Body of pancreas (tissue), 4 donors: ENCODE measurements at regions not wholly inside any gene's neighbourhood (a gene's known extent, or its start where the extent isn't known, plus 50 kb on each side); places are given as distances from the start of the nearest gene placed in this dataset.

Source experiments
- ATAC-seq: fragments of 150-250 bp; one replicate; pipeline ENCODE4 v1.9.1; 2016
- DNase-seq, 4 donors: peaks; one replicate each; pipeline ENCODE4 v3.0.0-alpha.2; 2019
- H3K27ac ChIP-seq, 4 donors: fragments of 200-600 bp; sonication (generic); 1 replicate in 3 of 4; 2 replicates in 1 of 4; pipeline versions ENCODE4 v1.5.1 to v1.6.1; 2016 to 2019; ENCODE audit warnings: mild to moderate bottlenecking in 1 of 4, mixed read lengths in 1 of 4, moderate library complexity in 1 of 4
- H3K27me3 ChIP-seq, 2 donors: fragments of 200-600 bp; sonication (generic); one replicate each; pipeline ENCODE4 v1.6.0; 2016; ENCODE audit warnings: mild to moderate bottlenecking in 1 of 2
- H3K36me3 ChIP-seq, 2 donors: fragments of 200-600 bp; sonication (generic); replicated peaks in 1 of 2; 2 replicates each; pipeline ENCODE4 v1.5.1; 2016; ENCODE audit warnings: low read depth in 2 of 2; ENCODE audit not compliant: insufficient read depth in 1 of 2
- H3K4me1 ChIP-seq: fragments of 200-600 bp; sonication (generic); one replicate; pipeline ENCODE4 v1.6.0; 2016
- H3K4me3 ChIP-seq, 2 donors: fragments of 200-600 bp; sonication (generic); 1 replicate in 1 of 2; 2 replicates in 1 of 2; pipeline ENCODE4 v1.5.1; 2016 to 2019
- H3K9me3 ChIP-seq, 3 donors: fragments of 200-600 bp; sonication (generic); 1 replicate in 2 of 3; 2 replicates in 1 of 3; pipeline ENCODE4 v1.5.1; 2016
- POLR2A ChIP-seq, 3 donors: fragments of 450-650 bp; IDR thresholded peaks; one replicate each; pipeline ENCODE4 v1.6.1; 2016; ENCODE audit warnings: antibody characterized with exemption in 3 of 3, mild to moderate bottlenecking in 2 of 3
- WGBS, 2 donors: methylation state at CpG; one replicate each; pipeline ENCODE4 v1.1.5; 2017; 5-methylcytosine and 5-hydroxymethylcytosine counted together
- intact Hi-C: fragments of 100-400 bp; cut with DNase I; formaldehyde crosslinking; loops from one replicate; pipeline ENCODE4 v1.15.1; 2023
- TF ChIP-seq, protein P1 (sequence below), 7 experiments: fragments of 450-650 bp in 4 of 7; fragments of 200-600 bp in 3 of 7; sonication (generic) in 3 of 7; IDR thresholded peaks; one replicate each; pipeline ENCODE4 v1.5.1; 2016 to 2019; ENCODE audit warnings: antibody characterized with exemption in 7 of 7

DNA sequence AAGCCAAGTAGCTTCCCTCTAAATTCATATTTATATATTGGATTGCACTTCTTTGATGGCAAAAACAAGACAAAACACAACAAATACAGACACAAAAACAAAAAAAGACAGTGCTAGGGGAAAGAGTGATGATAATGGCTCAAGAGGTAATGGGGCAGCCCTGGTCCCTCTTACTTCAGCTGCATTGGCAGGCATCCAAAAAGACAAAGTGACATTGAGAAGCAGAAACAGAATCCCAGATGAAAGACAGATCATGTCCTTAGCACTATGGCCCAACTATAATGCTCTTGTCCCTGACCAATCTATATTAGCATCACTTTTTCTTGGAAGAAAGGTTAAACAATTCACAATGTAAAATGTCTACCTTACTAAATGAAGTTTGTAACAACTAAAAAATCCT, 76.2 kb downstream of the GPR85 start:
- Histone ChIP-seq H3K4me3 (no peak overlapping the region), H3K27ac (no peak overlapping the region), H3K9me3 (no peaks in the 10 kb centered on the region), H3K27me3 (no peaks in the 10 kb centered on the region), H3K4me1 (no peaks in the 10 kb centered on the region), H3K36me3 (no peaks in the 10 kb centered on the region)
- intact Hi-C loops: no loop called here
- TF ChIP-seq POLR2A (IDR thresholded peaks at IDR 0.05): no peak
- TF ChIP-seq, protein P1, sequence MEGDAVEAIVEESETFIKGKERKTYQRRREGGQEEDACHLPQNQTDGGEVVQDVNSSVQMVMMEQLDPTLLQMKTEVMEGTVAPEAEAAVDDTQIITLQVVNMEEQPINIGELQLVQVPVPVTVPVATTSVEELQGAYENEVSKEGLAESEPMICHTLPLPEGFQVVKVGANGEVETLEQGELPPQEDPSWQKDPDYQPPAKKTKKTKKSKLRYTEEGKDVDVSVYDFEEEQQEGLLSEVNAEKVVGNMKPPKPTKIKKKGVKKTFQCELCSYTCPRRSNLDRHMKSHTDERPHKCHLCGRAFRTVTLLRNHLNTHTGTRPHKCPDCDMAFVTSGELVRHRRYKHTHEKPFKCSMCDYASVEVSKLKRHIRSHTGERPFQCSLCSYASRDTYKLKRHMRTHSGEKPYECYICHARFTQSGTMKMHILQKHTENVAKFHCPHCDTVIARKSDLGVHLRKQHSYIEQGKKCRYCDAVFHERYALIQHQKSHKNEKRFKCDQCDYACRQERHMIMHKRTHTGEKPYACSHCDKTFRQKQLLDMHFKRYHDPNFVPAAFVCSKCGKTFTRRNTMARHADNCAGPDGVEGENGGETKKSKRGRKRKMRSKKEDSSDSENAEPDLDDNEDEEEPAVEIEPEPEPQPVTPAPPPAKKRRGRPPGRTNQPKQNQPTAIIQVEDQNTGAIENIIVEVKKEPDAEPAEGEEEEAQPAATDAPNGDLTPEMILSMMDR (IDR thresholded peaks at IDR 0.05): no peak
- ATAC-seq (no peak), DNase-seq (no peak)

DNA sequence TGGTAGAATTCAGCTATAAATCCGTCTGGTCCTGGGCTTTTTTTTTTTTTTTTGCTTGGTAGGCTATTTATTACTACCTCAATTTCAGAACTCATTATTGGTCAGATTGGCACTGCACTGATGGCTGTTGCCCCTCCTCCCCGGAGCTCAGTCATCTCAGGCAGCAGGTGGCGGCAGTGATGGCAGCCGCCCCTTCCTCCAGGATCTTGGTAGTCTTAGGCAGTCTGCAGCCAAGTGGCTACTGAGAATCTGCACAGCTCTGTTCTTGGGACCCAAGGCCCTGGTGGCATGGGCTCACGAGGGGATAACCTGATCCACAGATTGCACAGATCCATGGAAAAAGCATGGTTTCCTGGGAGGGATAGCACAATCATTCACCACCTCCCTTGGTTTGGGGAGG, 77.9 kb downstream of the GPR85 start:
- WGBS, 2 donors: 78 to 89% methylated on average over 4 to 5 of the region's 5 CpGs
- DNase-seq (no peak), ATAC-seq (no peak)
- Histone ChIP-seq H3K36me3 (no peaks in the 10 kb centered on the region), H3K4me1 (no peaks in the 10 kb centered on the region), H3K27ac (no peak overlapping the region), H3K27me3 (no peaks in the 10 kb centered on the region), H3K9me3 (no peaks in the 10 kb centered on the region), H3K4me3 (no peak overlapping the region)
- TF ChIP-seq, protein P1 (IDR thresholded peaks at IDR 0.05): no peak
- no peak for TF ChIP-seq POLR2A (IDR thresholded peaks at IDR 0.05)
- intact Hi-C loops: no loop called here

DNA sequence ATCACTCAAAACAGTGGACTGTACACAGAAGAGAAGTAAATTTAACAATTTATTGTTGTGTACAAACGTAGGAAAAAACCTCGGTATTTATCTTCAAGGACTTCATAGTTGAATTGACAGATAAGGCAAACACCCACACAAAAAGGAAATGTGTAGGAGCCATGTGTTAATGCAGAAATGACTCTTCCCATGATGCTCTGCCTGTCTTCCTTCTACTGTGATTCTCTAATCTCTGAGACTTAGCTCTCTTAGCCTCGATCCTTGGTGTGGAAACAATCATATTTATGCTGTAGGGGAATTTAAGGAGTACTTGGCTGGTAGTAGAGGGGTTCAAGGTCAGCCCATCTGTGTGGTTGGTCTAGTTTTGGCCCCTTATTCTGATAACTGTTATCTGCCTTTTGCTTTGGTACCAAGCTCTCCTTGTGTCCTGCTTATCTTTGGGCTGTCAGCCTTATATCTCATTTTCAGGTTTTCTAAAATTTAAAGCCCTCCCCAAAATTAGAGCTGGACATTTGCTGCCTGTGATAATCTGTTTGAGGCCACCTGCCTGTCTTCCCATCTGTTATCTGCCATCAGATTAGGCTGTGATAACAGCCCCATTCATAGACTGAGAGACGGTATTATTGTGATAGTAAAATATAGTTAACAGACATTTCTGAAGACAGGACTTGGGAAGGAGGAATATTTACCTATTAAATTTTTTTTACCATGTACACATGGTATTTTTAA, 81.7 kb downstream of the GPR85 start:
- Histone ChIP-seq H3K4me3 (no peak overlapping the region), H3K27me3 (no peaks in the 10 kb centered on the region), H3K36me3 (no peaks in the 10 kb centered on the region), H3K27ac (no peak overlapping the region), H3K9me3 (no peaks in the 10 kb centered on the region), H3K4me1 (no peaks in the 10 kb centered on the region)
- WGBS, 2 donors: 39 to 47% methylated on average over 4 of the region's 4 CpGs
- no peak for TF ChIP-seq POLR2A (IDR thresholded peaks at IDR 0.05)
- TF ChIP-seq, protein P1 (IDR thresholded peaks at IDR 0.05): no peak
- ATAC-seq: no peak
- no peak for DNase-seq
- intact Hi-C loops: no loop called here

DNA sequence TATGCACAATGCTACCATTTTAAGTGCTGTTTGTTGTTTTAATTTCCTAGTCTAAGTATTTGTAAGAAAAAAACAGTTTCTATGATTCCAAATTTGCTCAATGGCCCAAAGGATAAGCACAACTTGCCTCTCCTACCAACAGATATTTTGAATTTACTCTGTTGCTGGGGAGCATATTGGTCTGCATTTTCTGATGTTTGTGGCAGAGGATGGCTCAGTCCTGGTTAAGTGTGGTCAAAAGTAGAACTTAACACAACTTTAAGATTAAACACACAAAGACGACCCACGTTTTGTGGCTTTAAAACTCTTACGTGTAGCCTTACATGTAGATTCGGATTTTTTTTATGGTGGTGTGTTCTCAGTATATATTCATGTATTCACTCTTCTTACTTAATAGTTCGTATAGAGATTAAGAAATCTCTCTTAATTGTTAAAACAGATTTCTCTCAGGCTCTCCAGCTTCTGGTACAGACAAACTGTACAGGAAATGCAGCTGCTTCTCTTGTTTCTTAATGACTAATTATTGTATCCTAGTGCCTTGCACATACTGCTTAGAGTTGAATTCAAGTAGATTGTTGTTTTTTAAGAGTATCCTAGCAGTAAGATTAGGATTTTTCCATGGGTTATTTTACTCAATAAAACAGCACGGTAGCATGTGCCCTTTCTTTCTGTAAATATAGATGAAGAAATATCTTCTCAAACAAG, 86.2 kb downstream of the GPR85 start:
- Histone ChIP-seq H3K4me3 (no peak overlapping the region), H3K4me1 (no peaks in the 10 kb centered on the region), H3K9me3 (no peaks in the 10 kb centered on the region), H3K27ac (no peak overlapping the region), H3K27me3 (no peaks in the 10 kb centered on the region), H3K36me3 (no peaks in the 10 kb centered on the region)
- ATAC-seq: no peak
- WGBS, 2 donors: 63% methylated on average over 6 of the region's 6 CpGs
- intact Hi-C loops: no loop called here
- TF ChIP-seq, protein P1 (IDR thresholded peaks at IDR 0.05): no peak
- TF ChIP-seq POLR2A (IDR thresholded peaks at IDR 0.05): no peak
- DNase-seq: no peak

DNA sequence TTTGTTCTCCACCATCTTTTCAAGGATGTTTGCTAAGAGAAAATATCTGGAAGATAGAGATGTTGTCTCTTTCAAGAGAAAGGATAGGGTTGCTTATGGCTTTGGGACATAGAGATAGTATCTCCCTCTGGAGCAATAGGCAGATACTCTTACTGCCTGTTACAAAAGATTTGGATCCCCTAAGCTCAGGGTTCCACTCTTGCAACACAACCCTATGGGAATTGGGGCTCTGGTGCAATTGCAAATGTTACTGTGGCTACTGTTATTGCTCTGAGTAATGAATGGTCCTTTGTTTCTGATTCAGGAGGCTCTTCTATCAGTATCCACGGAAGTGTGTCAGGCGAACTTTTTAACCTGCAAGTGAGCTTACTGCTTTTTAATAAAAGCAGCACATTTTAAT, 88.8 kb downstream of the GPR85 start:
- DNase-seq (no peak), ATAC-seq (no peak)
- TF ChIP-seq, protein P1 (IDR thresholded peaks at IDR 0.05): no peak
- TF ChIP-seq POLR2A (IDR thresholded peaks at IDR 0.05): no peak
- Histone ChIP-seq H3K4me1 (no peaks in the 10 kb centered on the region), H3K36me3 (no peaks in the 10 kb centered on the region), H3K4me3 (no peak overlapping the region), H3K9me3 (no peaks in the 10 kb centered on the region), H3K27ac (no peak overlapping the region), H3K27me3 (no peaks in the 10 kb centered on the region)
- intact Hi-C loops: no loop called here
- WGBS, 2 donors: 56 to 71% methylated on average over 2 of the region's 2 CpGs
